Activated B cell treated with CpG ODN at 0.5 μM for 24 hours (primary cell): ENCODE measurements at regions not wholly inside any gene's neighbourhood (a gene's known extent, or its start where the extent isn't known, plus 50 kb on each side); places are given as distances from the start of the nearest gene placed in this dataset.

Experiments used
- ATAC-seq: fragments of 200-7000 bp; cut with Tn5 transposase; one replicate; pipeline ENCODE4 v1.10.0; 2021; ENCODE audit warnings: low read depth, mild to moderate bottlenecking, moderate library complexity
- CTCF ChIA-PET: fragments of 350-600 bp; sonication (Branson Sonifier 250); formaldehyde crosslinking; loops from one replicate; lab custom pipeline; 2021; ENCODE audit warnings: antibody characterized with exemption; lab: Charles Lee
- POLR2A ChIA-PET: fragments of 350-600 bp; sonication (Branson Sonifier 250); formaldehyde crosslinking; loops from one replicate; lab custom pipeline; 2021; ENCODE audit warnings: antibody characterized with exemption; lab: Charles Lee
- DNase-seq: peaks from one replicate; pipeline ENCODE4 v3.0.0; 2022
- H3K27ac Mint-ChIP-seq: one replicate; pipeline ENCODE4 v1.8.0; 2020; ENCODE audit warnings: mixed read lengths
- H3K27me3 Mint-ChIP-seq: one replicate; pipeline ENCODE4 v1.8.0; 2021; ENCODE audit warnings: mixed read lengths
- H3K36me3 Mint-ChIP-seq: one replicate; pipeline ENCODE4 v1.8.0; 2021; ENCODE audit warnings: low read depth, mixed read lengths
- H3K4me1 Mint-ChIP-seq: one replicate; pipeline ENCODE4 v1.8.0; 2021; ENCODE audit warnings: mixed read lengths
- H3K4me3 Mint-ChIP-seq: one replicate; pipeline ENCODE4 v1.8.0; 2020; ENCODE audit warnings: mild to moderate bottlenecking, mixed read lengths
- H3K9me3 Mint-ChIP-seq: one replicate; pipeline ENCODE4 v1.8.0; 2020; ENCODE audit warnings: mixed read lengths
- intact Hi-C: fragments of 100-400 bp; cut with micrococcal nuclease; formaldehyde crosslinking; loops from one replicate; pipeline ENCODE4 v1.15.1; 2024
- TF ChIP-seq, protein P1 (sequence below): fragments of 200-600 bp; IDR thresholded peaks from one replicate; pipeline ENCODE4 v1.8.0; 2022; ENCODE audit warnings: antibody characterized with exemption, mild to moderate bottlenecking

DNA sequence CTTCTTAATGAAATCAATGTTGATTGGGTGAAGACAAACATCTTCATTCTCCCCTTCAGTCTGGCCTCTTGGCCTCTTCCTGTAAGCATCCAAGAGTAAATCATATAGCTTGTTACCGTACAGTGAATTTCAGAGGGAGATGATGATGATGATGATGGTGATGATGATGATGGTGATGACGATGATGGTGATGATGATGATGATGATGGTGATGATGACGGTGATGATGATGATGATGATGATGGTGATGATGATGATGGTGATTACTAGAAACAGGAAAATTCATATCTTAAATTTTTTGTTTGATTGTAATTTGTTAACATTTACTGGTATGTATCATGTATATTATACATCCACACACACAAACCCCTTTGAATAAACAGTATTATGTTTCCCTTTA, 256.1 kb upstream of the PLSCR5 start:
- Mint-ChIP-seq H3K27ac (no peak overlapping the region), H3K4me3 (no peak overlapping the region), H3K9me3 (no peaks in the 10 kb centered on the region), H3K36me3 (no peaks in the 10 kb centered on the region), H3K27me3 (no peaks in the 10 kb centered on the region), H3K4me1 (no peaks in the 10 kb centered on the region)
- ChIA-PET POLR2A (no interaction called here), CTCF (no interaction called here)
- TF ChIP-seq, protein P1, sequence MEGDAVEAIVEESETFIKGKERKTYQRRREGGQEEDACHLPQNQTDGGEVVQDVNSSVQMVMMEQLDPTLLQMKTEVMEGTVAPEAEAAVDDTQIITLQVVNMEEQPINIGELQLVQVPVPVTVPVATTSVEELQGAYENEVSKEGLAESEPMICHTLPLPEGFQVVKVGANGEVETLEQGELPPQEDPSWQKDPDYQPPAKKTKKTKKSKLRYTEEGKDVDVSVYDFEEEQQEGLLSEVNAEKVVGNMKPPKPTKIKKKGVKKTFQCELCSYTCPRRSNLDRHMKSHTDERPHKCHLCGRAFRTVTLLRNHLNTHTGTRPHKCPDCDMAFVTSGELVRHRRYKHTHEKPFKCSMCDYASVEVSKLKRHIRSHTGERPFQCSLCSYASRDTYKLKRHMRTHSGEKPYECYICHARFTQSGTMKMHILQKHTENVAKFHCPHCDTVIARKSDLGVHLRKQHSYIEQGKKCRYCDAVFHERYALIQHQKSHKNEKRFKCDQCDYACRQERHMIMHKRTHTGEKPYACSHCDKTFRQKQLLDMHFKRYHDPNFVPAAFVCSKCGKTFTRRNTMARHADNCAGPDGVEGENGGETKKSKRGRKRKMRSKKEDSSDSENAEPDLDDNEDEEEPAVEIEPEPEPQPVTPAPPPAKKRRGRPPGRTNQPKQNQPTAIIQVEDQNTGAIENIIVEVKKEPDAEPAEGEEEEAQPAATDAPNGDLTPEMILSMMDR: no peak
- no peak for DNase-seq
- intact Hi-C loops: no loop called here
- ATAC-seq: no peak

DNA sequence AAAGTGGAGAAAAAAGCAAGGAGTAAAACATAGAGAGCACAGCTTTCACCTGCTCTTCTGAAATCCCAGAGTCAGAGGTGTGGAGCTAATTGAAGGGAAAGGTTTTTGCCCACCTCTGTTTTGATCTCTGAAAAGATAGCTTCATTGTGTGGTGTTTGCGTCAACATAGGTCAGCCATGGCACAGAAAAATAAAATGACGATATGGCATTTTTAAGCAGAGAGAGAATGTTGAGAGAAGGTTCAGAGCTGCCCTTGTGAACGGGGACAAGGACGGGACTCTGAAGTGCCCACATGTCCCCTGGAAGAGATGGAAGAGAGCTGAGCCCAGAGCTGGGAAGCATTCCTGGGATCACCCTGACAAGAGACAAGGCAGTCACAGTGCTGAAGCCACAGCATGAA, 249.4 kb upstream of the PLSCR5 start:
- Mint-ChIP-seq H3K36me3 (no peaks in the 10 kb centered on the region), H3K9me3 (peaks cover 5% of the 10 kb centered on the region), H3K27ac (no peak overlapping the region), H3K4me3 (no peak overlapping the region), H3K4me1 (no peaks in the 10 kb centered on the region), H3K27me3 (no peaks in the 10 kb centered on the region)
- DNase-seq (no peak), ATAC-seq (no peak)
- TF ChIP-seq, protein P1: no peak
- POLR2A ChIA-PET: no interaction called here
- intact Hi-C loops: no loop called here
- CTCF ChIA-PET: no interaction called here

DNA sequence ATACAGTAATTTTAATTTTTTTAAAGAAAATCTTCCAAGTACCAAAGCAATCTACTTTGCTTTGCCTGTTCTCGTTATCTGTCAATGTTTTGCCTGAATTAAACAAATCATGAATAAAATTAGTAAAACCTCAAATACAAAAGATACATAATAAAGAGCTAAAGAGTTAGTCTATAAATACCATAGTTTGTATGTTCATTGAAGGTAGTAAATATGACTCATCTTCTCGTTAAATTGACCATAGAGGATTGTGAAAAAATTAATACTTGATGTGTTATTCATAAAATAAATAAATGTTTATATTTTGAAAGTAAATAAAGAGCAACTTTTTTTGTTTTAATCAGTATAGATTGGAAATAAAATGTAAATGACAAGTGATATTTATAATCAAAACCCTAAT, 246.5 kb upstream of the PLSCR5 start:
- DNase-seq (no peak), ATAC-seq (no peak)
- peaks cover 5% of the 10 kb centered on the region for H3K9me3 Mint-ChIP-seq
- TF ChIP-seq, protein P1: no peak
- H3K36me3 Mint-ChIP-seq: no peaks in the 10 kb centered on the region
- intact Hi-C loops: no loop called here
- CTCF ChIA-PET: no interaction called here
- no peaks in the 10 kb centered on the region for H3K4me1 Mint-ChIP-seq
- H3K4me3 Mint-ChIP-seq: no peak overlapping the region
- H3K27ac Mint-ChIP-seq: no peak overlapping the region
- no peaks in the 10 kb centered on the region for H3K27me3 Mint-ChIP-seq
- POLR2A ChIA-PET: no interaction called here

DNA sequence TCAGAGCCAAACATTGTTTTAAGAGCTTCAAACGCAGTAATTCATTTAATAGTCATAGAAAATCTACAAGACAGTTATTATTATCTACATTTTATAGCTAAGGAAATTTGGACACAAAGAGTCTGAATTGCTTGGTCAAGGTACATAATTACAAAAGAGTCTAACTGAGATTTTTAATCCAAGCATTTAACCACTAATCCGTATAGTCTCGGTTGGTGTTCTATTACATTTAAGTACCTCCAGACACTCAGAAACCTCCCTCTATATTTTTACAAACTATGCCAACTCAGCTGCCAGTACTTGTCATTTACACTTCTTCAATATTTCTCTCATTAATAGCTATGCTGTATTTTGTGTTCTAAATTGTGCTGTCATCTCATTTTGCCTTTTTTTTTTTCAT, 240.2 kb upstream of the PLSCR5 start:
- Mint-ChIP-seq H3K9me3 (no peaks in the 10 kb centered on the region), H3K36me3 (no peaks in the 10 kb centered on the region), H3K4me3 (no peak overlapping the region), H3K4me1 (no peaks in the 10 kb centered on the region), H3K27ac (no peak overlapping the region), H3K27me3 (no peaks in the 10 kb centered on the region)
- ATAC-seq (no peak), DNase-seq (no peak)
- POLR2A ChIA-PET: no interaction called here
- intact Hi-C loops: no loop called here
- CTCF ChIA-PET: no interaction called here
- TF ChIP-seq, protein P1: no peak

DNA sequence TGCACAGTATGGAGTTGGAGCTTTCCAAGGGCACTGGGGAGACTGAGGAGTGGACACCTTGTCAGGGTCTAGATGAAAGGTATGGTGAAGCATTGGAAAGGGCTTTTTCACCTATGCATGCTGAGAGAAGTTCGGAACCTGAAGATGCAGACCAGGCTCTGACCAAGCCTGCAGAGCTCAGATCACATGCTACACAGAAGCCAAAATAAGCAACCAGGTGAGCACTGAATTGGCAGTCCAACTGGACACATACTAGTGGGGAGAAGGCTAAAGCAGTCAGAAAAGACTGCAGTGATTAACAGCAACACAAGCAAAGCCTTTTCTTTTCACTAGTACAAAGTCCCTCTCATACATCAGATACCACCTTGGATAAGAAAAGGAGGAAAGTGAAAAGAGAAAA, 238.3 kb upstream of the PLSCR5 start:
- Mint-ChIP-seq H3K27ac (no peak overlapping the region), H3K27me3 (no peaks in the 10 kb centered on the region), H3K4me1 (no peaks in the 10 kb centered on the region), H3K4me3 (no peak overlapping the region), H3K9me3 (no peaks in the 10 kb centered on the region), H3K36me3 (no peaks in the 10 kb centered on the region)
- POLR2A ChIA-PET: no interaction called here
- no peak for ATAC-seq
- DNase-seq: no peak
- intact Hi-C loops: no loop called here
- CTCF ChIA-PET: no interaction called here
- TF ChIP-seq, protein P1: no peak
